NK-92 treated with Interleukin-12 subunit alpha and Interleukin-12 subunit beta, amount 100 ng/mL, for 24 hours (cell line): ENCODE measurements at regions not wholly inside any gene's neighbourhood (a gene's known extent, or its start where the extent isn't known, plus 50 kb on each side); places are given as distances from the start of the nearest gene placed in this dataset.

Source experiments
- DNase-seq: peaks from one replicate; lab custom pipeline; 2025; lab: John Stamatoyannopoulos, UW

- DNase-seq: no peak
These were observed 879.4 kb downstream of the BCL11A start for GRCh38 chr2:59674100-59674499.

GRCh38 chr2:59665021-59665420 lies 888.4 kb downstream of the BCL11A start:
- DNase-seq: no peak

- no peak for DNase-seq
These were observed 891.2 kb downstream of the BCL11A start for GRCh38 chr2:59662127-59662861.

- no peak for DNase-seq
These were observed 893.2 kb downstream of the BCL11A start for GRCh38 chr2:59660262-59660661.

- DNase-seq: no peak
These were observed 894.4 kb downstream of the BCL11A start for GRCh38 chr2:59658906-59659635.

GRCh38 chr2:59655809-59656208 lies 897.6 kb downstream of the BCL11A start:
- DNase-seq: no peak

GRCh38 chr2:59654710-59655109 lies 898.7 kb downstream of the BCL11A start:
- no peak for DNase-seq

GRCh38 chr2:59653164-59653563 lies 900.3 kb downstream of the BCL11A start:
- DNase-seq: no peak

GRCh38 chr2:59630789-59631188 lies 922.7 kb downstream of the BCL11A start:
- DNase-seq: no peak

GRCh38 chr2:59627599-59627998 lies 925.9 kb downstream of the BCL11A start:
- no peak for DNase-seq

- no peak for DNase-seq
These were observed 930.7 kb downstream of the BCL11A start for GRCh38 chr2:59622599-59623308.

GRCh38 chr2:59604123-59604522 lies 949.3 kb downstream of the BCL11A start:
- no peak for DNase-seq

GRCh38 chr2:59594671-59595222 lies 958.7 kb downstream of the BCL11A start:
- DNase-seq: no peak

- no peak for DNase-seq
These were observed 962.7 kb downstream of the BCL11A start for GRCh38 chr2:59590798-59591197.

- DNase-seq: no peak
These were observed 963.6 kb downstream of the BCL11A start for GRCh38 chr2:59589881-59590280.

- no peak for DNase-seq
These were observed 965.2 kb downstream of the BCL11A start for GRCh38 chr2:59588286-59588685.

GRCh38 chr2:59586176-59586575 lies 967.3 kb downstream of the BCL11A start:
- DNase-seq: no peak

- DNase-seq: no peak
These were observed 967.8 kb downstream of the BCL11A start for GRCh38 chr2:59585655-59586054.

GRCh38 chr2:59584958-59585357 lies 968.5 kb downstream of the BCL11A start:
- no peak for DNase-seq

GRCh38 chr2:59583173-59583765 lies 970.2 kb downstream of the BCL11A start:
- DNase-seq: no peak

GRCh38 chr2:59578349-59578748 lies 975.1 kb downstream of the BCL11A start:
- no peak for DNase-seq

GRCh38 chr2:59575191-59575590 lies 978.3 kb downstream of the BCL11A start:
- DNase-seq: no peak
